MM.1S (cell line): ENCODE measurements at regions not wholly inside any gene's neighbourhood (a gene's known extent, or its start where the extent isn't known, plus 50 kb on each side); places are given as distances from the start of the nearest gene placed in this dataset.

Experiments used
- DNase-seq: peaks from one replicate; pipeline ENCODE4 v3.0.0-alpha.2; 2015
- H2AFZ ChIP-seq: fragments of 300-600 bp; sonication (generic); 2 replicates; pipeline ENCODE4 v1.6.0; 2016; ENCODE audit warnings: antibody characterized with exemption, low read length
- H3F3A ChIP-seq: fragments of 300-600 bp; sonication (generic); 2 replicates; pipeline ENCODE4 v1.6.1; 2016; ENCODE audit warnings: mild to moderate bottlenecking, antibody characterized with exemption, low read length, moderate library complexity, mixed read lengths; ENCODE audit not compliant: insufficient read depth
- H3K27ac ChIP-seq: fragments of 300-600 bp; sonication (generic); 2 replicates; pipeline ENCODE4 v1.5.1; 2016; ENCODE audit warnings: mild to moderate bottlenecking, low read length
- H3K27me3 ChIP-seq: fragments of 300-600 bp; sonication (generic); replicated peaks from 2 replicates; pipeline ENCODE4 v1.6.0; 2016; ENCODE audit warnings: low read length; ENCODE audit not compliant: insufficient read depth
- H3K36me3 ChIP-seq: fragments of 300-600 bp; sonication (generic); replicated peaks from 2 replicates; pipeline ENCODE4 v1.6.1; 2016; ENCODE audit warnings: mild to moderate bottlenecking, low read length, mixed read lengths; ENCODE audit not compliant: insufficient read depth
- H3K4me1 ChIP-seq: fragments of 300-600 bp; sonication (generic); 2 replicates; pipeline ENCODE4 v1.6.1; 2016; ENCODE audit warnings: low read length, mixed read lengths
- H3K4me2 ChIP-seq: fragments of 300-600 bp; sonication (generic); 2 replicates; pipeline ENCODE4 v1.6.0; 2016; ENCODE audit warnings: low read depth, low read length
- H3K4me3 ChIP-seq: fragments of 300-600 bp; sonication (generic); 2 replicates; pipeline ENCODE4 v1.5.1; 2016; ENCODE audit warnings: low read length, mixed read lengths
- H3K79me2 ChIP-seq: fragments of 300-600 bp; sonication (generic); 2 replicates; pipeline ENCODE4 v1.6.1; 2016; ENCODE audit warnings: mixed run types, low read length, mixed read lengths
- H3K9ac ChIP-seq: fragments of 300-600 bp; sonication (generic); 2 replicates; pipeline ENCODE4 v1.6.1; 2016; ENCODE audit warnings: low read length, mixed read lengths
- H3K9me2 ChIP-seq: fragments of 300-600 bp; sonication (generic); replicated peaks from 2 replicates; pipeline ENCODE4 v1.6.1; 2016; ENCODE audit warnings: mild to moderate bottlenecking, low read length, mixed read lengths; ENCODE audit not compliant: insufficient read depth
- H3K9me3 ChIP-seq: fragments of 300-600 bp; sonication (generic); replicated peaks from 2 replicates; pipeline ENCODE4 v1.6.1; 2016; ENCODE audit warnings: mild to moderate bottlenecking, low read length, mixed read lengths; ENCODE audit not compliant: insufficient read depth
- H4K20me1 ChIP-seq: fragments of 300-600 bp; sonication (generic); 2 replicates; pipeline ENCODE4 v1.6.1; 2016; ENCODE audit warnings: mild to moderate bottlenecking, low read length, moderate library complexity, mixed read lengths; ENCODE audit not compliant: insufficient read depth
- CTCF ChIP-seq: fragments of 300-600 bp; sonication (generic); IDR thresholded peaks from 2 replicates; pipeline ENCODE4 v1.5.1; 2016; ENCODE audit warnings: antibody characterized with exemption, low read length, mixed read lengths
- EZH2 ChIP-seq: fragments of 300-600 bp; sonication (generic); optimal IDR thresholded peaks from 2 replicates; pipeline ENCODE3; 2017; ENCODE audit warnings: low read depth, mild to moderate bottlenecking, antibody characterized with exemption, low read length, mixed read lengths
- EZH2phosphoT487 ChIP-seq: fragments of 300-600 bp; sonication (generic); IDR thresholded peaks from 2 replicates; pipeline ENCODE4 v1.6.1; 2018; ENCODE audit warnings: antibody characterized with exemption, low read length

- Histone ChIP-seq H3F3A (no peaks in the 10 kb centered on the region), H3K4me3 (no peak overlapping the region), H3K9ac (no peak overlapping the region), H3K36me3 (no peaks in the 10 kb centered on the region), H3K9me3 (no peaks in the 10 kb centered on the region), H3K27me3 (no peaks in the 10 kb centered on the region), H2AFZ (no peak overlapping the region), H3K4me2 (no peak overlapping the region), H4K20me1 (no peaks in the 10 kb centered on the region), H3K4me1 (no peaks in the 10 kb centered on the region), H3K27ac (no peak overlapping the region), H3K79me2 (no peaks in the 10 kb centered on the region), H3K9me2 (no peaks in the 10 kb centered on the region)
- no peak for DNase-seq
- TF ChIP-seq CTCF (no peak), EZH2phosphoT487 (no peak), EZH2 (no peak)
These were observed 160.2 kb downstream of the TOX3 start for GRCh38 chr16:52386694-52387093.

DNA sequence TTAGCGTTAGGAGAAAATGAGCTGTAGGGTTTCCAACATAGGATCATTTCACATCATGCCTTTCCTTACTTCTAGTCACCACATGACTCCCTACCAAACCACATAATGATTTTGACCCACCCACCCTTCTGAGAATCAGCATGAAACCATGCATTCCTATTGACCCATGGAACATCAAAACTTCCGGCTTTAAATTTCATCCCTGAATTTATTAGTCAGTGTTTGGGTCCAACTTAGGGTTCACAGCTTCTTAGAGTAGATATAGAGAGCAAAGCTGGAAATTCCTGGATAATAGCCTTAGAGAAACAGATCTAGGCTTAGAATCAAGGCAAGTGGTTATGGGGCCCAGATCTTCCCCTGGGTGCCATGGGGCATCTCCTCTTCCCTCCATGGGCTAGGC, 162.6 kb downstream of the TOX3 start:
- H3K27ac ChIP-seq, result no peak overlapping the region
- TF ChIP-seq CTCF, result no peak
- TF ChIP-seq EZH2, result no peak
- no peak for TF ChIP-seq EZH2phosphoT487
- H3F3A ChIP-seq, result no peaks in the 10 kb centered on the region

DNA sequence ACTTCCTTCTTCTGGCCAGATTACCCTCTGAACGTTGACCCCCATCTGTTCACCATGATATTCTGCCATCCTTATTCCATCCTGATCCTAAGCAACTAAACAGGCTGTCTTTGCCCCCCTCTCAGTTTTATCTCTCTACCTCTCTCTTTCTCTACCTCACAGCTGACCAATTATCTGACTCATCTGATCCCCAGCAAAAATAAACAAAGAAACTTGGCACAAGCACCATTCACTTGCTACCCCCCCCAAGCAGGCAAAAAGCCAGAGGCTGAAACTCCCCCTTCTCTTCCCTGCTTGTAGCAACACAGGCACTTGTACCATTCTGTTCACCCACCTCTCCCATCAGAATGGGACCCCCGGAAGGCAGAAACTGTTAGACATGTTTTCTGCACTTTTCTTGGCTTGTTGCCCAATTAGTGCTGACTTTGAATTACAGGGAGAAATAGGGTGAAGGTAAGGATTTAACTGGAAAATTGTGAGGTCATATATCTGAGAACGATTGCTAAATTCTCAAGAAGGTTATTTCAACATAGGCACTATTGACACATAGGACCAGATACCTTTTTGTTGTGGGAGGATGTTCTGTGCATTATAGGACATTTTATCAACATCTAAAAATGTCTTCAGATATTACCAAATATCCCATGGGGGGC, 163.2 kb downstream of the TOX3 start:
- Histone ChIP-seq H4K20me1 (no peaks in the 10 kb centered on the region), H3K79me2 (no peaks in the 10 kb centered on the region), H3K27ac (no peak overlapping the region), H3K27me3 (no peaks in the 10 kb centered on the region), H3K36me3 (no peaks in the 10 kb centered on the region), H3K4me2 (no peak overlapping the region), H2AFZ (no peak overlapping the region), H3K9me2 (no peaks in the 10 kb centered on the region), H3K9me3 (no peaks in the 10 kb centered on the region), H3K9ac (no peak overlapping the region), H3F3A (no peaks in the 10 kb centered on the region), H3K4me3 (no peak overlapping the region), H3K4me1 (no peaks in the 10 kb centered on the region)
- TF ChIP-seq EZH2phosphoT487, result no peak
- no peak for TF ChIP-seq EZH2
- no peak for TF ChIP-seq CTCF
- no peak for DNase-seq

More for the DNA sequence above, 162.6 kb downstream of the TOX3 start:
- no peaks in the 10 kb centered on the region for H3K36me3 ChIP-seq
- no peak overlapping the region for H3K4me3 ChIP-seq
- no peaks in the 10 kb centered on the region for H4K20me1 ChIP-seq
- H3K79me2 ChIP-seq, result no peaks in the 10 kb centered on the region
- H3K9me3 ChIP-seq, result no peaks in the 10 kb centered on the region
- H3K27me3 ChIP-seq, result no peaks in the 10 kb centered on the region
- no peak for DNase-seq
- H2AFZ ChIP-seq, result no peak overlapping the region
- H3K4me2 ChIP-seq, result no peak overlapping the region
- H3K9ac ChIP-seq, result no peak overlapping the region
- H3K9me2 ChIP-seq, result no peaks in the 10 kb centered on the region
- no peaks in the 10 kb centered on the region for H3K4me1 ChIP-seq
